ENCODE measurements at regions not wholly inside any gene's neighbourhood (a gene's known extent, or its start where the extent isn't known, plus 50 kb on each side); places are given as distances from the start of the nearest gene placed in this dataset.

DNA sequence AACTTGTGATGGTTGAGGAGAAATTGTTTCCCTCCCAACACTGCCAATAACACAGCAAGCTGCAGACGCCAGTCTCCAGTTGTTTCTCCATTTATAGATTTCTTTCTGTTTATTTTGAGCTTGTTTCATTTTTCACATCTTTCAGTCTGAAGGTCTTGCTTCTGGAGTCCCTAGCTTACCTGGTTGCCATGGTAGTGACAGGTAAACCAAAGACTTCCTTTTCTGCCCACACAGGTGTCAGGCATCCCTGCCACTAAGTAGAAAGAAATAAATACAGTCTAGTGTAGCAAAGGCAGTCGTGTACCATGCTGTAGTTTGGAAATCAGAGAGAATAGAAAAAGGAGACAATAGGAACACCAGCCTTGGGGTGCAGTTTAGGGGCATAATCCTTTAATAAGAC, 82.8 kb downstream of the MARCHF4 start:
- TF ChIP-seq, protein P1, sequence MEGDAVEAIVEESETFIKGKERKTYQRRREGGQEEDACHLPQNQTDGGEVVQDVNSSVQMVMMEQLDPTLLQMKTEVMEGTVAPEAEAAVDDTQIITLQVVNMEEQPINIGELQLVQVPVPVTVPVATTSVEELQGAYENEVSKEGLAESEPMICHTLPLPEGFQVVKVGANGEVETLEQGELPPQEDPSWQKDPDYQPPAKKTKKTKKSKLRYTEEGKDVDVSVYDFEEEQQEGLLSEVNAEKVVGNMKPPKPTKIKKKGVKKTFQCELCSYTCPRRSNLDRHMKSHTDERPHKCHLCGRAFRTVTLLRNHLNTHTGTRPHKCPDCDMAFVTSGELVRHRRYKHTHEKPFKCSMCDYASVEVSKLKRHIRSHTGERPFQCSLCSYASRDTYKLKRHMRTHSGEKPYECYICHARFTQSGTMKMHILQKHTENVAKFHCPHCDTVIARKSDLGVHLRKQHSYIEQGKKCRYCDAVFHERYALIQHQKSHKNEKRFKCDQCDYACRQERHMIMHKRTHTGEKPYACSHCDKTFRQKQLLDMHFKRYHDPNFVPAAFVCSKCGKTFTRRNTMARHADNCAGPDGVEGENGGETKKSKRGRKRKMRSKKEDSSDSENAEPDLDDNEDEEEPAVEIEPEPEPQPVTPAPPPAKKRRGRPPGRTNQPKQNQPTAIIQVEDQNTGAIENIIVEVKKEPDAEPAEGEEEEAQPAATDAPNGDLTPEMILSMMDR (IDR thresholded peaks at IDR 0.05; ENCODE audit: insufficient read depth, low read depth, low read length) = no peak
- CTCF ChIA-PET = interaction anchor here (1.0 to 1.4 kb wide), 3 partner anchors 10 to 12 kb away, joined by 3 read pairs; no protein-coding TSS in a partner anchor
- POLR2A ChIA-PET = no interaction called here

DNA sequence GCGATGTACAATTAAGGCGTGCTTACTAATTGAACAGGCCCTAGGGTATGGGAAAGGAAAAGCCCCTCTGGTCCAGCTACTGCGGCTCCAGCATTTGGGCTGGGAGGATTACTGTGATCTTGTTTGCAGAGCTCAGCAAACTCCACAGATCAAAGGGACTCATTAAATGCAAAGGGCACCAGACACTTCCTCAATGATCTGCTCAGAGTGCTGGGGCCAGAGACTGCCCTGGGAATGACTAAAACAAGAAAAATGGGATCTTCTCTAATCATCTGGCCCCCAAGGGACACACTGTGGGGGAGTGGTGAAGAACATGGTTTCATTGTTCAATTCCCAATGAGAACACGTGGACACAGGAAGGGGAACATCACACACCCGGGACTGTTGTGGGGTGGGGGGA, 85.0 kb downstream of the MARCHF4 start:
- Histone ChIP-seq H3K27me3 (ENCODE audit: control insufficient read depth, insufficient read depth, low read length) (no peaks in the 10 kb centered on the region), H3K36me3 (ENCODE audit: control insufficient read depth, insufficient read depth, low read length) (no peaks in the 10 kb centered on the region), H3K4me3 (ENCODE audit: low read depth, low read length) (no peak overlapping the region)
- CTCF ChIA-PET = no interaction called here
- no peak for DNase-seq (ENCODE audit: low read depth)
- POLR2A ChIA-PET = no interaction called here
- TF ChIP-seq, protein P1 (IDR thresholded peaks at IDR 0.05; ENCODE audit: insufficient read depth, low read depth, low read length) = no peak

More for the DNA sequence above, 82.8 kb downstream of the MARCHF4 start:
- Histone ChIP-seq H3K36me3 (ENCODE audit: control insufficient read depth, insufficient read depth, low read length) (no peaks in the 10 kb centered on the region), H3K4me3 (ENCODE audit: low read depth, low read length) (no peak overlapping the region), H3K27me3 (ENCODE audit: control insufficient read depth, insufficient read depth, low read length) (no peaks in the 10 kb centered on the region)
- no peak for DNase-seq (ENCODE audit: low read depth)

DNA sequence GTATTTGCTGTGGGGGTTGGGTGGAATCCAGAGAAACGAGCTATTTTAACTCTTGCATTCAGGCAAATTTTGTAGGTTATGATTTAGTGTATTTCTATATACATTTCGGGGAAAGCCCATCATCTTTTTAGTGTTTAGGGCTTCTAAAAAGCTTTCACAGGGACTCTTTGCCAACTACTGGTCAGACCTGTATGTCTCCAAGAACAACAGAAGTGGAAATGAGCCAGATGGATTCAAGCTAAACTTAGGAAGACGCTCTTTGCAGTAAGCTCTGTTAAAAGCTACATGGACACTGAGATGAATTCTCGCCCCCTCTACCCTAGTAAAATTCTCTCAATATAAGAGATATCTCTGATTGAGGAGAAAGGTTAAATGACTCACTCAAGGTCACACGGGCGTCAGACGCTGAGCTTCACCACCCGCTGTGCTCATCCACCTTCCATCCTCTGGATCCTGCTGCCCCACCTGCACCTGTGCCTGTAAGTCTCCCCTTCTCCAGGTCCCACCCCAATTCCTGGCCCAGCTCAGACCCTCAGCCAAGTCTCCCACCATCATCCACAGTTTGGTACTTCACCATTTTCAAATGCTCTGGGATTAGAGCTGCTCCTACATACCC, 85.6 kb downstream of the MARCHF4 start:
- POLR2A ChIA-PET = no interaction called here
- TF ChIP-seq, protein P1 (IDR thresholded peaks at IDR 0.05; ENCODE audit: insufficient read depth, low read depth, low read length) = no peak
- Histone ChIP-seq H3K36me3 (ENCODE audit: control insufficient read depth, insufficient read depth, low read length) (no peaks in the 10 kb centered on the region), H3K4me3 (ENCODE audit: low read depth, low read length) (no peak overlapping the region), H3K27me3 (ENCODE audit: control insufficient read depth, insufficient read depth, low read length) (no peaks in the 10 kb centered on the region)
- no peak for DNase-seq (ENCODE audit: low read depth)
- CTCF ChIA-PET = interaction anchor here (0.7 kb wide), 1 partner anchor 17 kb away, joined by 4 read pairs; no protein-coding TSS in a partner anchor

DNA sequence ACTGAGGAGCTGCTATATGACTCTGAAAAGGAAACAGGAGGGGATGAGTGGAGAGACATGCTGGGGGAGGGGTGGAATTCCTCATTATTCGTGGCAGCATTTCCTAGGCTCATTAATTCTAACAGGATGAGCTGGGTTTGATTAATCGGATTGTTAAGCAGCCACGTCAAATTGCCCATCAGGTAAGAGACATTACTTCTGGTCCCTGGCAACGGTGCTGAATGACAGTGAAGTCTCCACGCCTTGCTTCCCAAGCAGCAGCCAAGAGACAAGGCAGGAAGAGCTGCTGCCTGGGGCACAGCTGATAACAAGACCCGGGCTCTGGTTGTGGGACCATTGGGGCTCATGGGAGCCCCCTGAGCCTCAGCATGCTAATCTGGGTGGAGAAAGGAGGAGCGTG, 86.6 kb downstream of the MARCHF4 start:
- ChIA-PET POLR2A (no interaction called here), CTCF (interaction anchor here (0.9 kb wide), 1 partner anchor 14 kb away, joined by 3 read pairs; no protein-coding TSS in a partner anchor)
- DNase-seq (ENCODE audit: low read depth) = no peak
- TF ChIP-seq, protein P1 (IDR thresholded peaks at IDR 0.05; ENCODE audit: insufficient read depth, low read depth, low read length) = no peak
- Histone ChIP-seq H3K36me3 (ENCODE audit: control insufficient read depth, insufficient read depth, low read length) (no peaks in the 10 kb centered on the region), H3K27me3 (ENCODE audit: control insufficient read depth, insufficient read depth, low read length) (no peaks in the 10 kb centered on the region), H3K4me3 (ENCODE audit: low read depth, low read length) (no peak overlapping the region)

DNA sequence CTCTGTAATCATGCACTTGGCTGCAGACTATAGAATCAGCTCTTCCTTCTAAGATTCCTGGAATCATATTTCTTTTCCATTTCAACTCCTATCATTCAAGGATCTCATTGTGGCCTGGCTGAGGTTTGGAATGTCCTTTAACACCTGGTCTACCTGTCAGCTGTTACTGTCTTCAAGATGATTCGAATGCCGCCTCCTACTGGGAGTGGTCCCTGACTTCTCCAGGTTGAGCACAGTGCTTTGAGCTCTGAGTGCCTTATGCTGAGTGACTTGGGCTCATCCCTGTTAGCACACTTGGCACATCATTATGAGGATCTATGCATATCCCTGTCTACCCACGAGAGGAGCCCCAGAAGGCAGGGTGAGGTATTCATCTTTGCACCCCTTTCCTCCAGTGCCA, 87.6 kb downstream of the MARCHF4 start:
- ChIA-PET CTCF (interaction anchor here (0.6 to 1.4 kb wide), 3 partner anchors 10 to 70 kb away, joined by 3 to 6 read pairs (median 3); no protein-coding TSS in a partner anchor), POLR2A (no interaction called here)
- no peak for DNase-seq (ENCODE audit: low read depth)

More for the DNA sequence above, 87.6 kb downstream of the MARCHF4 start:
- no peak overlapping the region for H3K4me3 ChIP-seq (ENCODE audit: low read depth, low read length)
- H3K36me3 ChIP-seq (ENCODE audit: control insufficient read depth, insufficient read depth, low read length) = no peaks in the 10 kb centered on the region
- TF ChIP-seq, protein P1 (IDR thresholded peaks at IDR 0.05; ENCODE audit: insufficient read depth, low read depth, low read length) = no peak
- H3K27me3 ChIP-seq (ENCODE audit: control insufficient read depth, insufficient read depth, low read length) = no peaks in the 10 kb centered on the region

Measured in BJ (cell line).